Gastroesophageal sphincter (tissue), 4 donors: ENCODE measurements at regions not wholly inside any gene's neighbourhood (a gene's known extent, or its start where the extent isn't known, plus 50 kb on each side); places are given as distances from the start of the nearest gene placed in this dataset.
"Not testable (repeated sequence)": the region's sequence is repeated elsewhere in the genome, so short reads cannot be mapped to it uniquely, and the experiment has no call there.

ENCODE experiments used
- ATAC-seq: fragments of 150-250 bp; one replicate; pipeline ENCODE4 v1.9.1; 2016; ENCODE audit warnings: mild to moderate bottlenecking, moderate library complexity
- H3K27ac ChIP-seq, 4 donors: fragments of 200-600 bp; sonication (generic) in 3 of 4; 1 replicate in 3 of 4; 2 replicates in 1 of 4; pipeline ENCODE4 v1.5.1; 2016 to 2019
- H3K27me3 ChIP-seq: fragments of 200-600 bp; sonication (generic); one replicate; pipeline ENCODE4 v1.5.1; 2019
- H3K36me3 ChIP-seq, 2 donors: fragments of 200-600 bp; sonication (generic); one replicate each; pipeline ENCODE4 v1.5.1; 2019; ENCODE audit warnings: control low read depth in 1 of 2
- H3K4me1 ChIP-seq, 3 donors: fragments of 200-600 bp; sonication (generic); 1 replicate in 2 of 3; 2 replicates in 1 of 3; pipeline ENCODE4 v1.5.1; 2016 to 2019; ENCODE audit warnings: control low read depth in 2 of 3
- H3K4me3 ChIP-seq, 2 donors: fragments of 200-600 bp; sonication (generic); one replicate each; pipeline ENCODE4 v1.5.1; 2019; ENCODE audit warnings: mild to moderate bottlenecking in 1 of 2, moderate library complexity in 1 of 2
- H3K9me3 ChIP-seq, 3 donors: fragments of 200-600 bp; sonication (generic); one replicate each; pipeline ENCODE4 v1.5.1; 2017 to 2019; ENCODE audit warnings: control low read depth in 2 of 3
- CTCF ChIP-seq, 4 experiments: fragments of 200-600 bp in 2 of 4; fragments of 450-650 bp in 2 of 4; sonication (generic) in 1 of 4; IDR thresholded peaks; one replicate each; pipeline ENCODE4 v1.5.1; 2017 to 2019; ENCODE audit warnings: antibody characterized with exemption in 4 of 4, mild to moderate bottlenecking in 2 of 4, moderate library complexity in 2 of 4
- EP300 ChIP-seq: sonication (generic); formaldehyde crosslinking; IDR thresholded peaks from one replicate; pipeline ENCODE4 v1.6.1; 2017; ENCODE audit warnings: antibody characterized with exemption, mild to moderate bottlenecking
- POLR2A ChIP-seq, 2 donors: fragments of 450-650 bp; IDR thresholded peaks; one replicate each; pipeline ENCODE4 v1.6.1; 2017; ENCODE audit warnings: antibody characterized with exemption in 2 of 2, mild to moderate bottlenecking in 2 of 2, moderate library complexity in 1 of 2
- POLR2AphosphoS5 ChIP-seq: sonication (generic); formaldehyde crosslinking; IDR thresholded peaks from one replicate; pipeline ENCODE4 v1.6.1; 2017; ENCODE audit warnings: antibody characterized with exemption
- WGBS, 2 donors: methylation state at CpG; one replicate each; pipeline ENCODE4 v1.1.5; 2018; ENCODE audit warnings: low coverage in 1 of 2; 5-methylcytosine and 5-hydroxymethylcytosine counted together

- 59 to 90% methylated on average over 2 of the region's 2 CpGs for WGBS, 2 donors
- H3K4me3 ChIP-seq, result no peak overlapping the region
- no peak for ATAC-seq
- TF ChIP-seq POLR2A (IDR thresholded peaks at IDR 0.05) (no peak), CTCF (IDR thresholded peaks at IDR 0.05) (no peak), EP300 (no peak), POLR2AphosphoS5 (no peak)
- no peaks in the 10 kb centered on the region for H3K36me3 ChIP-seq
- H3K27me3 ChIP-seq, result no peaks in the 10 kb centered on the region
- no peaks in the 10 kb centered on the region for H3K9me3 ChIP-seq
- no peaks in the 10 kb centered on the region for H3K4me1 ChIP-seq
- H3K27ac ChIP-seq, result no peak overlapping the region
These were observed 294.5 kb downstream of the CD83 start for GRCh38 chr6:14412026-14412425.

GRCh38 chr6:14415452-14415851 lies 297.9 kb downstream of the CD83 start:
- no peaks in the 10 kb centered on the region for H3K27me3 ChIP-seq
- H3K4me3 ChIP-seq, result no peak overlapping the region
- 88 to 100% methylated on average over 1 to 3 of the region's 3 CpGs for WGBS, 2 donors
- H3K27ac ChIP-seq, result no peak overlapping the region
- H3K9me3 ChIP-seq, result no peaks in the 10 kb centered on the region
- no peaks in the 10 kb centered on the region for H3K36me3 ChIP-seq
- H3K4me1 ChIP-seq, result no peaks in the 10 kb centered on the region
- no peak for ATAC-seq
- TF ChIP-seq EP300 (no peak), POLR2A (IDR thresholded peaks at IDR 0.05) (no peak), POLR2AphosphoS5 (no peak), CTCF (IDR thresholded peaks at IDR 0.05) (no peak)

GRCh38 chr6:14417377-14417776 lies 299.8 kb downstream of the CD83 start:
- no peaks in the 10 kb centered on the region for H3K4me1 ChIP-seq
- TF ChIP-seq POLR2A (IDR thresholded peaks at IDR 0.05), result no peak
- TF ChIP-seq POLR2AphosphoS5, result no peak
- TF ChIP-seq EP300, result no peak
- ATAC-seq, result no peak
- no peaks in the 10 kb centered on the region for H3K27me3 ChIP-seq
- no peaks in the 10 kb centered on the region for H3K36me3 ChIP-seq
- WGBS, 2 donors, result 88 to 100% methylated on average over 1 to 2 of the region's 2 CpGs
- no peak overlapping the region for H3K27ac ChIP-seq
- H3K4me3 ChIP-seq, result no peak overlapping the region
- no peaks in the 10 kb centered on the region for H3K9me3 ChIP-seq

- H3K36me3 ChIP-seq, H3K4me3 ChIP-seq, H3K27me3 ChIP-seq, H3K27ac ChIP-seq, H3K9me3 ChIP-seq, ATAC-seq, H3K4me1 ChIP-seq: not testable (repeated sequence)
- WGBS, 2 donors, result 84 to 89% methylated on average over 4 to 7 of the region's 7 CpGs
These were observed 301.7 kb downstream of the CD83 start for GRCh38 chr6:14419224-14419623.

GRCh38 chr6:14422061-14422460 lies 304.5 kb downstream of the CD83 start:
- ATAC-seq, result no peak
- TF ChIP-seq POLR2A (IDR thresholded peaks at IDR 0.05), result no peak
- TF ChIP-seq EP300, result no peak
- TF ChIP-seq POLR2AphosphoS5, result no peak
- no peak for TF ChIP-seq CTCF (IDR thresholded peaks at IDR 0.05)
- Histone ChIP-seq H3K9me3 (no peaks in the 10 kb centered on the region), H3K4me1 (no peaks in the 10 kb centered on the region), H3K36me3 (no peaks in the 10 kb centered on the region), H3K4me3 (no peak overlapping the region), H3K27ac (no peak overlapping the region), H3K27me3 (no peaks in the 10 kb centered on the region)
- 76 to 86% methylated on average over 4 to 6 of the region's 6 CpGs for WGBS, 2 donors

GRCh38 chr6:14422917-14423316 lies 305.3 kb downstream of the CD83 start:
- no peak for ATAC-seq
- no peak overlapping the region for H3K27ac ChIP-seq

More at GRCh38 chr6:14422917-14423316, 305.3 kb downstream of the CD83 start:
- H3K4me3 ChIP-seq, result no peak overlapping the region
- no peaks in the 10 kb centered on the region for H3K27me3 ChIP-seq
- TF ChIP-seq POLR2A (IDR thresholded peaks at IDR 0.05) (no peak), EP300 (no peak), POLR2AphosphoS5 (no peak), CTCF (IDR thresholded peaks at IDR 0.05) (no peak)
- WGBS, 2 donors, result 59 to 60% methylated on average over 1 to 2 of the region's 2 CpGs
- H3K36me3 ChIP-seq, result no peaks in the 10 kb centered on the region
- no peaks in the 10 kb centered on the region for H3K9me3 ChIP-seq
- no peaks in the 10 kb centered on the region for H3K4me1 ChIP-seq
